NCI-H2227 (cell line): ENCODE measurements at regions not wholly inside any gene's neighbourhood (a gene's known extent, or its start where the extent isn't known, plus 50 kb on each side); places are given as distances from the start of the nearest gene placed in this dataset.
"Not testable (repeated sequence)": the region's sequence is repeated elsewhere in the genome, so short reads cannot be mapped to it uniquely, and the experiment has no call there.

Experiments used
- DNase-seq: peaks from one replicate; lab custom pipeline; 2025; ENCODE audit not compliant: unreplicated experiment; lab: John Stamatoyannopoulos, UW

GRCh38 chr18:28510210-28510609, 333.3 kb upstream of the CDH2 start:
- no peak for DNase-seq

- DNase-seq: no peak
Measured at GRCh38 chr18:28504066-28504465, 327.1 kb upstream of the CDH2 start.

- DNase-seq: no peak
Measured at GRCh38 chr18:28494151-28494550, 317.2 kb upstream of the CDH2 start.

DNA sequence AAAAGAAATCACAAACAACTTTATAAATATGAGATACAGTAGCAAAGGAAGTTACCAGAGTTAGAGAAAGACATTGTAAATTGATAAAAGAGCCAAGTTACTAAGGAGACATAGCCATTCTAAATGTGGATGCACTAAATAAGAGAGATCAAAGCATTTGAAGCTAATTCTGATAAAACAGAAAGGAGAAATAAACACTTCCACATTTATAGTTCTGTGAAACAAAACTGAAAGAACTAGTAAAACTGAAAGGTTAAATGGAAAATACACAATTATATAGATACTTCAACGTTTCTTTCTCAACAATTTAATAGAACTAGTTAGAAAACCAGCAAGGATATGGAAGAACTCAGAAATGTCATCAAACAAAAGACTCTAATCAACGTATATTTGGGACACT, 309.0 kb upstream of the CDH2 start:
- no peak for DNase-seq

- DNase-seq: no peak
Measured at GRCh38 chr18:28485210-28485801, 308.4 kb upstream of the CDH2 start.

- no peak for DNase-seq
Measured at GRCh38 chr18:28478531-28478930, 301.6 kb upstream of the CDH2 start.

DNA sequence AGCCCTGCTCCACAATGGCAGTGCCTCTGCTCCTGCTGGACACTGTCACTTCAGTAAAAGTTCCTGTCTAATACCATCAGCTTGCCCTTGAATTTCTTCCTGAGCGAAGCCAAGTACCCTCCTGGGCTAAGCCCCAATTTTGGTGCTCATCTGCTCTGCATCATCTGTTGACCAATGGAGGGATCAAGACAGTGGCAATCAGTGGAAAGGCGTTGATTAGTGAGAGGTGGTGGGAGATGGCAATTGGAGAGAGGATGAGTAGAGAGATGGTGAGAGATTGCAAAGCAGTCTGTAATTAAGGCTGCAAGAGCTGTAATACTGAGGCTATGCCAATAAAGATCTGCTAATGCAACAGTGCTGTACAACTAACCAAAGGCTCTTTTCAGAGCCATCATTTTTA, 299.4 kb upstream of the CDH2 start:
- no peak for DNase-seq

GRCh38 chr18:28469946-28470345, 293.0 kb upstream of the CDH2 start:
- no peak for DNase-seq

GRCh38 chr18:28468901-28469300, 292.0 kb upstream of the CDH2 start:
- DNase-seq: no peak

DNA sequence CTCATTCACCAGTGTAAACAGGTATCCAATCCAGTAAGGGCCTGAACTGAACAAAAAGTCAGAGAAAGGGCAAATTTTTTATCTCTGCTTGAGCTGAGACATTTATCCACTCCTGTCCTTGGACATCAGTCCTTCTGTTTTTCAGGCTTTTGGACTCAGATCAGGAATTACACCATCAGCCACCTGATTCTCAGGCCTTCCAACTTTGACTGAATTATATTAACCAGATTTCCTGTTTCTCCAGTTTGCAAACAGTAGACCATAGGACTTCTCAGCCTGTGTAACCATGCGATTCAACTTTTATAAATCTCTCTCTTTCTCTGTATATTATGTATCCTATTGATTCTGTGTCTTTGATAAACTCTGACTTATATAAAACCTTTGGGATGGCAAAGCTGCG, 289.3 kb upstream of the CDH2 start:
- no peak for DNase-seq

- no peak for DNase-seq
Measured at GRCh38 chr18:28459587-28459986, 282.7 kb upstream of the CDH2 start.

GRCh38 chr18:28458751-28459150, 281.8 kb upstream of the CDH2 start:
- no peak for DNase-seq

DNA sequence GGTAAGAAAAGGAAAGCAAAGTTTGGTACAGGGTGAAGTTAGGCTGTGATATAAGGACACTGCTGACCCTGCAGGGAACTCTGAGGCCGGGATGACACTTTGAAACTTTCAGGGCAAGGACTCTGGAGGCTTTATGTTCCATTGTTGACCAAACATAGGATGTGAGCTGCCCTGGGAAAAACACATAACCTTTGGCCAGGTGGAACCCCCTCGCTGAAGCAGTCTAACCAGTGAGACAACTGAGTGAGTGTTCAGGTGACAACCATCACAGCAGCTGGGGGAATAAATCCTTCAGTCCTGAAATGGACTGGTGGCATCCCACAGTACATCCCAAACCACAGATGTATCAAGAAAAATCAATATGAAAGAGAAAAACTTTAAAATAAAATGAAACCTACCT, 280.9 kb upstream of the CDH2 start:
- DNase-seq: no peak

- DNase-seq: no peak
Measured at GRCh38 chr18:28455971-28456370, 279.0 kb upstream of the CDH2 start.

DNA sequence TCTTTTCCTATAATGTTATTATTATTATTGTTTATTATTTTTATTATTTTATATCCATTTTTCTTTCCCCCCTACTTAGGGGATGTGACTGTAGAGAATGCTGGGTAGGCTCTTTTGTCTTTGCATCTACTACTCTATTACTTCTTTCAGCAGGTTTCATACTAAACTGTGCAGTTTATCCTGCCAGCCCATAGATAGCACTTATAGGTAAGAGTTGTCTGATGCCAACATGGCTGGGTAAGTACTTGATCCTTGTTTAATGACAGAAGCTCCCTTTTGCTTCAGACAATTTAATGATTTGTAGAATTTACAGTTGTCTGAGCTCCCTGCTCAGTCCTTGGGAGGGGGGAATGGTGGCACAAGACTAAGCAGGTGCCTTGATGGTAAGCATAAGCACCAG, 262.9 kb upstream of the CDH2 start:
- DNase-seq: no peak

GRCh38 chr18:28438381-28438780, 261.5 kb upstream of the CDH2 start:
- DNase-seq: no peak

GRCh38 chr18:28432339-28432738, 255.4 kb upstream of the CDH2 start:
- DNase-seq: no peak

GRCh38 chr18:28425886-28426285, 249.0 kb upstream of the CDH2 start:
- DNase-seq: no peak

DNA sequence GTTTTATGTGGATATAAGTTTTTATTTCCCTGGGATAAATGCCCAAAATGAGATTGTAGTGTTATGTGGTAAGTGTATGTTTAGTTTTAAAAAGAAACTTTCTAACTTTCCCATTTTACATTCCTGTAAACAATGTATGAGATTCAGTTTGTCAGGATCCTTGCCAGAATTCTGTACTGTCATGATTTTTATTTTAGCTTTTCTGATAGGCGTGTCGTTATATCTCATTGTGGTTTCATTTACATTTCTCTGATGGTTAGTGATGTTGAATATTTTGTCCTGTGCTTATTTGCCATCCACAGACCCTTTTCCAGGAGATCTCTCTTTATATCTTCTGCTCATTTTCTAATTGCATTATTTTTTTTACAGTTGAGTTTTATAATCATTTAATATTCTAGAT, 245.6 kb upstream of the CDH2 start:
- no peak for DNase-seq

DNA sequence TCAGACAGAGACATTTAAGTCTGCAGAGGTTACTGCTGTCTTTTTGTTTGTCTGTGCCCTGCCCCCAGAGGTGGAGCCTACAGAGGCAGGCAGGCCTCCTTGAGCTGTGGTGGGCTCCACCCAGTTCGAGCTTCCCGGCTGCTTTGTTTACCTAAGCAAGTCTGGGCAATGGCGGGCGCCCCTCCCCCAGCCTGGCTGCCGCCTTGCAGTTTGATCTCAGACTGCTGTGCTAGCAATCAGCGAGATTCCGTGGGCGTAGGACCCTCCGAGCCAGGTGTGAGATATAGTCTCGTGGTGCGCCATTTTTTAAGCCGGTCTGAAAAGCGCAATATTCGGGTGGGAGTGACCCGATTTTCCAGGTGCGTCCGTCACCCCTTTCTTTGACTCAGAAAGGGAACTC, 245.0 kb upstream of the CDH2 start:
- not testable (repeated sequence) for DNase-seq

- DNase-seq: no peak
Measured at GRCh38 chr18:28412521-28412920, 235.6 kb upstream of the CDH2 start.

DNA sequence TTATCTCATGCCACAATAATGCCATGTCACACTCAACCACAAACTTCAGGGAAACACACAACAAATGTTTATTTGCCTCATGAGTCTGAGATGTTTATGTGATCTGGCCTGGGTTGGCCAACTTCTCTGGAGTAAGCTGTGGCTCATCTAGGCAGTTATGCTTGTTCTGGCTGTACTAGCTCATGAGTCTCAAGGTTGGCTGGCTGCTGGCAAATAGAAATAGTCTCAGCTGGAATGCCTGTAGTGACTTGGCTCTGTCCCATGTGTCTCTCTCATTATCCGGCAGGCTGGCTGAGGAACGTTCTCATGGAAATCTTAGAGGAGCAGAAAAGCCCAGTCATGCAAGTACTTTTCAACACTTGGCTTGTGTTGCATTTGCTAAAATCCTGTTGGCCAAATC, 234.9 kb upstream of the CDH2 start:
- DNase-seq: no peak

- DNase-seq: no peak
Measured at GRCh38 chr18:28409811-28410210, 232.9 kb upstream of the CDH2 start.

- no peak for DNase-seq
Measured at GRCh38 chr18:28408528-28408927, 231.6 kb upstream of the CDH2 start.
